ENCODE measurements at regions not wholly inside any gene's neighbourhood (a gene's known extent, or its start where the extent isn't known, plus 50 kb on each side); places are given as distances from the start of the nearest gene placed in this dataset.

DNA sequence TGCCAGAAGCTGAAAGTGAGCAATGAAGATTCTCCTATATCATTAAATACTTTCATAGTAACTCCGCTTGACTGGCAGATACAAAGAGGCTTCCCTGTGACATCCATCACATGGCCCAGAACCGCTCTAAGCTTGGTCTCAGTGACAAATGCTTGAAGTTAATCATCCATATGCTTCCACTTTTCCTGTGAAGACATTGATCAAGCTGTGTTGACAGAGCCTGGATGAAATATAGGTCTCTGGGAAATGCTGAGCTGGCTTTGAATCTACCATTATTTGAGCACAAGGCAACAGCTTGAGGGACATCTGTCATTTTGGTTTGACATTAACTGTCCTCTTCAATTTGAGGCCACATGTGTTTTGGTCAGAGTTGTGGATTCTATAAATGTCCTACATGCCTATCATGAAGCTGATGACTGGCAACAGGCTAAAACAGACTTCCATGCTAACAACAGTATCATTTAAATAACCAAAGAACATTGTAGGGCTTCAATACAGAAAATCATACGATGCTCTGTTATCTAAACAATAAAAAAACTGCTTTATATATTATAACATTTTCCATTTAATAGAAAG is 402.2 kb upstream of the IRAK1BP1 start:
- intact Hi-C loops (cut with micrococcal nuclease; ENCODE audit: unreplicated experiment), result no loop called here
- ATAC-seq (no peak), DNase-seq (ENCODE audit: low read depth, low spot score) (no peak)
- CTCF ChIA-PET, result no interaction called here
- H3K4me1 ChIP-seq (ENCODE audit: control insufficient read depth, insufficient read depth, low read length), result no peaks in the 10 kb centered on the region
- no peaks in the 10 kb centered on the region for H3K27me3 ChIP-seq (ENCODE audit: control insufficient read depth, insufficient read depth, low read length)
- H3K9me3 ChIP-seq (ENCODE audit: control insufficient read depth, insufficient read depth, low read depth, low read length), result no peaks in the 10 kb centered on the region
- POLR2A ChIA-PET, result no interaction called here
- no TSS peak for BruUV-seq (replicated peaks)
- TF ChIP-seq POLR2AphosphoS5 (IDR thresholded peaks at IDR 0.05; ENCODE audit: low read depth, low read length) (no peak), SIN3A (IDR thresholded peaks at IDR 0.05; ENCODE audit: borderline replicate concordance, insufficient read depth, low read depth, low read length) (no peak), TCF7L2 (IDR thresholded peaks at IDR 0.05; ENCODE audit: low read depth, low read length) (no peak)
- TF ChIP-seq, protein P1, sequence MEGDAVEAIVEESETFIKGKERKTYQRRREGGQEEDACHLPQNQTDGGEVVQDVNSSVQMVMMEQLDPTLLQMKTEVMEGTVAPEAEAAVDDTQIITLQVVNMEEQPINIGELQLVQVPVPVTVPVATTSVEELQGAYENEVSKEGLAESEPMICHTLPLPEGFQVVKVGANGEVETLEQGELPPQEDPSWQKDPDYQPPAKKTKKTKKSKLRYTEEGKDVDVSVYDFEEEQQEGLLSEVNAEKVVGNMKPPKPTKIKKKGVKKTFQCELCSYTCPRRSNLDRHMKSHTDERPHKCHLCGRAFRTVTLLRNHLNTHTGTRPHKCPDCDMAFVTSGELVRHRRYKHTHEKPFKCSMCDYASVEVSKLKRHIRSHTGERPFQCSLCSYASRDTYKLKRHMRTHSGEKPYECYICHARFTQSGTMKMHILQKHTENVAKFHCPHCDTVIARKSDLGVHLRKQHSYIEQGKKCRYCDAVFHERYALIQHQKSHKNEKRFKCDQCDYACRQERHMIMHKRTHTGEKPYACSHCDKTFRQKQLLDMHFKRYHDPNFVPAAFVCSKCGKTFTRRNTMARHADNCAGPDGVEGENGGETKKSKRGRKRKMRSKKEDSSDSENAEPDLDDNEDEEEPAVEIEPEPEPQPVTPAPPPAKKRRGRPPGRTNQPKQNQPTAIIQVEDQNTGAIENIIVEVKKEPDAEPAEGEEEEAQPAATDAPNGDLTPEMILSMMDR (IDR thresholded peaks at IDR 0.05), result no peak
- TF ChIP-seq, protein P2, sequence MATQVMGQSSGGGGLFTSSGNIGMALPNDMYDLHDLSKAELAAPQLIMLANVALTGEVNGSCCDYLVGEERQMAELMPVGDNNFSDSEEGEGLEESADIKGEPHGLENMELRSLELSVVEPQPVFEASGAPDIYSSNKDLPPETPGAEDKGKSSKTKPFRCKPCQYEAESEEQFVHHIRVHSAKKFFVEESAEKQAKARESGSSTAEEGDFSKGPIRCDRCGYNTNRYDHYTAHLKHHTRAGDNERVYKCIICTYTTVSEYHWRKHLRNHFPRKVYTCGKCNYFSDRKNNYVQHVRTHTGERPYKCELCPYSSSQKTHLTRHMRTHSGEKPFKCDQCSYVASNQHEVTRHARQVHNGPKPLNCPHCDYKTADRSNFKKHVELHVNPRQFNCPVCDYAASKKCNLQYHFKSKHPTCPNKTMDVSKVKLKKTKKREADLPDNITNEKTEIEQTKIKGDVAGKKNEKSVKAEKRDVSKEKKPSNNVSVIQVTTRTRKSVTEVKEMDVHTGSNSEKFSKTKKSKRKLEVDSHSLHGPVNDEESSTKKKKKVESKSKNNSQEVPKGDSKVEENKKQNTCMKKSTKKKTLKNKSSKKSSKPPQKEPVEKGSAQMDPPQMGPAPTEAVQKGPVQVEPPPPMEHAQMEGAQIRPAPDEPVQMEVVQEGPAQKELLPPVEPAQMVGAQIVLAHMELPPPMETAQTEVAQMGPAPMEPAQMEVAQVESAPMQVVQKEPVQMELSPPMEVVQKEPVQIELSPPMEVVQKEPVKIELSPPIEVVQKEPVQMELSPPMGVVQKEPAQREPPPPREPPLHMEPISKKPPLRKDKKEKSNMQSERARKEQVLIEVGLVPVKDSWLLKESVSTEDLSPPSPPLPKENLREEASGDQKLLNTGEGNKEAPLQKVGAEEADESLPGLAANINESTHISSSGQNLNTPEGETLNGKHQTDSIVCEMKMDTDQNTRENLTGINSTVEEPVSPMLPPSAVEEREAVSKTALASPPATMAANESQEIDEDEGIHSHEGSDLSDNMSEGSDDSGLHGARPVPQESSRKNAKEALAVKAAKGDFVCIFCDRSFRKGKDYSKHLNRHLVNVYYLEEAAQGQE (IDR thresholded peaks at IDR 0.05; ENCODE audit: insufficient read depth in 1 of 2, low read depth in 2 of 2, low read length in 1 of 2), result no peak
- no peaks in the 10 kb centered on the region for H3K36me3 ChIP-seq (ENCODE audit: control insufficient read depth, insufficient read depth, low read length)
- H3K27ac ChIP-seq (ENCODE audit: low read length), result no peak overlapping the region
- in situ Hi-C loops (cut with HindIII; ENCODE audit: low pct_unique_long_range_greater_than_20kb, low sequenced_read_pairs), result no loop called here
- H3K4me3 ChIP-seq (ENCODE audit: low read depth in 2 of 2, low read length in 2 of 2), result no peak overlapping the region

DNA sequence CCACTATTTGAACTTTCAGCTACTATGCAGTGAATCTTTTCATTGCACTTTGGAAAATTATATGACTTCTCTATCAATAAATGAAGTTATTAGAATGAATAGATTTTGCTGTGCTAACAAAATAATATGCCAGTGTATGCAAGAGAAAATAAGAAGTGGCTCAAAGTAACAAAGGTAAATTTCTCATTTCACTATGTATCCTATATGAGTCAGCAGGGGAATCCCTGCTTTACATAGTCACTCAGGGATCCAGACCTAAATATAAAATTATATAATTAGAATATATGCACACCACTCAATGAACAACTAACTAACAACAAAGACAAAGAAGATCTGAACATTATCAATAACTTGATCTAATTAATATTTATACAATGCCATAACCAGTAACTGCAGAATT is 390.8 kb upstream of the IRAK1BP1 start:
- H3K36me3 ChIP-seq (ENCODE audit: control insufficient read depth, insufficient read depth, low read length), result no peaks in the 10 kb centered on the region
- in situ Hi-C loops (cut with HindIII; ENCODE audit: low pct_unique_long_range_greater_than_20kb, low sequenced_read_pairs), result no loop called here
- ATAC-seq (no peak), DNase-seq (ENCODE audit: low read depth, low spot score) (no peak)
- intact Hi-C loops (cut with micrococcal nuclease; ENCODE audit: unreplicated experiment), result no loop called here
- H3K9me3 ChIP-seq (ENCODE audit: control insufficient read depth, insufficient read depth, low read depth, low read length), result no peaks in the 10 kb centered on the region
- no peak for TF ChIP-seq POLR2AphosphoS5 (IDR thresholded peaks at IDR 0.05; ENCODE audit: low read depth, low read length)
- no peak for TF ChIP-seq SIN3A (IDR thresholded peaks at IDR 0.05; ENCODE audit: borderline replicate concordance, insufficient read depth, low read depth, low read length)
- no peak for TF ChIP-seq TCF7L2 (IDR thresholded peaks at IDR 0.05; ENCODE audit: low read depth, low read length)
- TF ChIP-seq, protein P1 (IDR thresholded peaks at IDR 0.05), result no peak
- TF ChIP-seq, protein P2 (IDR thresholded peaks at IDR 0.05; ENCODE audit: insufficient read depth in 1 of 2, low read depth in 2 of 2, low read length in 1 of 2), result no peak
- no peaks in the 10 kb centered on the region for H3K4me1 ChIP-seq (ENCODE audit: control insufficient read depth, insufficient read depth, low read length)
- no peaks in the 10 kb centered on the region for H3K27me3 ChIP-seq (ENCODE audit: control insufficient read depth, insufficient read depth, low read length)
- CTCF ChIA-PET, result no interaction called here
- BruUV-seq (replicated peaks), result no TSS peak
- H3K4me3 ChIP-seq (ENCODE audit: low read depth in 2 of 2, low read length in 2 of 2), result no peak overlapping the region
- POLR2A ChIA-PET, result no interaction called here
- no peak overlapping the region for H3K27ac ChIP-seq (ENCODE audit: low read length)

Measured in Panc1 (cell line).